ENCODE measurements at regions not wholly inside any gene's neighbourhood (a gene's known extent, or its start where the extent isn't known, plus 50 kb on each side); places are given as distances from the start of the nearest gene placed in this dataset.
A peak's percentile ranks its signal among the peaks of the same experiment; 100 is the strongest.

GRCh38 chr2:3138621-3139020, 239.0 kb downstream of the EIPR1 start:
- DNase-seq: no peak

- no peak for DNase-seq
Measured at GRCh38 chr2:3137651-3138300, 239.8 kb downstream of the EIPR1 start.

DNA sequence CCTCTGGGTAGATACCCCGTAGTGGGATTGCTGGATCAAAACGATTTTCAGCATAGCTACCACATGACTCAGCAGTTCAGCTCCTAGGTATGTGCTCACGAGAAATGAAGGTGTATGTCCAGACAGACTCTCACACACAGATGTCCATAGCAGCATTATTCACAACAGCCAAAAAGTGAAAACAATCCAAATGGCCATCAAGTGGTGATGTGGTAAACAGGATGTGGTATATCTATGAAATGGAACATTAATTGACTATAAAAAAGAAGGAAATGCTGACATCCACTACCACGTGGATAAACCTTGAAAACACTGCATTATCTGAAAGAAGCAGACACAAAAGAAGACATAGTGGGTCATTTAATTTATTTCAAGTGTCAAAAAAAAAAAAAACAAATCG, 241.9 kb downstream of the EIPR1 start:
- DNase-seq: no peak

GRCh38 chr2:3134026-3134571, 243.5 kb downstream of the EIPR1 start:
- DNase-seq: no peak

GRCh38 chr2:3132966-3133365, 244.7 kb downstream of the EIPR1 start:
- DNase-seq: no peak

DNA sequence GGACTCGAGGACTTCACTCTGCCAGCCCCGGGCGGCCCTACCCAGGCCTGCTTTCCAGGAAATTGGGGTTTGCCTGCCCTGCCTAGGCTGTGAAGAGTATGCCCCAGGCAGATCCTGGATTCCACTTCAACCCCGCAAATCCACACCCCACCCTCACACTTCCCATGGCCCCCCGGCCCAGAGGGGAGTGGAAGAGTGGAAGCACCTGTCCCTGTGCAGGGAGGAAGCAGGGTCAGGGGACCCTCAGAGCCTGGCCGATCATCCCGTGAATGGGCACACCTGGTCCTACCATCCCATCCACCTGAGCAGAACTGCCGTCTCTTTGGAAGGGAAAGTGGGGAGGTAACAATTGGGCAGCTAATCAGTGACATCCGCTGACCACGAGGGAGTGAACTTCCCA, 245.2 kb downstream of the EIPR1 start:
- no peak for DNase-seq

DNA sequence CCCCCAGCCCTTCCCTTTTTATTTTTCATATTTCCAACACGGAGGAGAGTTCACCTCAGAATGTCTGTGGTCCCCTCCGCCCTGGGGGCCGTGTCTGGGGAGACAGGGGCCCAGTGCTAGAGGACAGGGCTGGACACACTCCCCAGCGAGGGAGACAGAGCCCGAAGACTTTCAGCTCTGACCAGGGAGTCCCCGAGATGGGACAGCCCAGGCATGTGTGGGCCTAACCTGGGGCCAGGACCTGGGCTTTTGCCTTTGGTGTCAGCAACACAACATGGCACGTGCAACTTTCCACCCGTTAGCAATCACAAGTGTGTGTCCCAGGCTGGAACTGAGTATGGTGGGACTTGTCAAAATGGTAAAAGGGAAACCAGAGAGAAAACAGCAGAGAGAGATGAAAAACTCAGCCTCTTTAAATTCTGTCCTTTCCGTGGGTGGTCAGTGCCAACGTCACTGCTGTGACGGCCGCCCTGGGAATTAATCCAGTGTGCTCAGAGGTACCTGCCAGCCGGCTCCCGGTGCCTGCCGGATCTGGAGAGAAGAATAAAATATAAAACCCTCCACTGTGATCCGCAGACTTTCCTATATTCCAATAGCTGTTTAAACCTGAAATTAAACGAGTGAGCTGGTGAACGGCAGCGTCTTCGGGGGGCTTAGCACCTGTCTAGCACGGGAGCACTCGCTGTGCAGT, 245.8 kb downstream of the EIPR1 start:
- DNase-seq: no peak

GRCh38 chr2:3130889-3131635, 246.6 kb downstream of the EIPR1 start:
- DNase-seq: peak; percentile 49

DNA sequence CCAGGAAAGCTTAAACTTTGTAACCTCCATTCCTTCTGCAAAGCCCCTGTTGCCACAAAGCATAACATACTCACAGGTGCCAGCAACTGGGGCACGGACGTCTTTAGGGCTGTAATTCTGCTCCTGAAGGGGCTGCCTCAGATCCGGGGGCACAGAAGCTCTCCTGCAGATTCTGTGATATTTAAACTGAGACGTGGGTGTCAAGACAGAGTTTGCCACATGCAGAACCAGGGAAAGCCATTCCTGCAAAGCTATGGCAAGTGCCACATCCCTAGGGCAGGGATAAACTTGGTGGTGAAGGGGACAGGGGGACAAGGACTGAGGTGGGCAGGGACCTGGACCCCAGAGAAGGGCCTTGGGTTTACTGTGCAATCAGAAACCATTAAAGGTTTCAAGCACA, 247.2 kb downstream of the EIPR1 start:
- DNase-seq: no peak

- no peak for DNase-seq
Measured at GRCh38 chr2:3129867-3130266, 247.8 kb downstream of the EIPR1 start.

- DNase-seq: no peak
Measured at GRCh38 chr2:3128786-3129185, 248.8 kb downstream of the EIPR1 start.

DNA sequence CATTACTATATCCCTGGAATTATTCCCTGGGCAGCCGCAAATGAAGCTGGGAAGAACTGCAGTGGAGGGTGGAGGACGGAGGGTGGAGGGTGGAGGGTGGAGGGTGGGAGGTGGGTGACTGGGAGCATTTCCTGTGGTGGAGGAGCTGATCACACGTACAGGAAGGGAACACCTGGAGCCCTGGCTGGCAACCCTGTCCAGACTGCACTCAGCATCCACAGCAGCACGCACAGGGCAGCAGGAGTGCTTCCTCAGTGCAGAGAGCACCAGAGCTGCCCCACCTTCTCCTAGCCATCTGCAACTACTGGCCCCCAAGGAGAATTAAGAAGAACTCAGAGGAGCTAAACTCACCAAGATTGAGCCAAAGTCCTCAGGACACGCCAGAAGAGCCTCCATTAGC, 249.9 kb downstream of the EIPR1 start:
- peak; percentile 28 for DNase-seq

DNA sequence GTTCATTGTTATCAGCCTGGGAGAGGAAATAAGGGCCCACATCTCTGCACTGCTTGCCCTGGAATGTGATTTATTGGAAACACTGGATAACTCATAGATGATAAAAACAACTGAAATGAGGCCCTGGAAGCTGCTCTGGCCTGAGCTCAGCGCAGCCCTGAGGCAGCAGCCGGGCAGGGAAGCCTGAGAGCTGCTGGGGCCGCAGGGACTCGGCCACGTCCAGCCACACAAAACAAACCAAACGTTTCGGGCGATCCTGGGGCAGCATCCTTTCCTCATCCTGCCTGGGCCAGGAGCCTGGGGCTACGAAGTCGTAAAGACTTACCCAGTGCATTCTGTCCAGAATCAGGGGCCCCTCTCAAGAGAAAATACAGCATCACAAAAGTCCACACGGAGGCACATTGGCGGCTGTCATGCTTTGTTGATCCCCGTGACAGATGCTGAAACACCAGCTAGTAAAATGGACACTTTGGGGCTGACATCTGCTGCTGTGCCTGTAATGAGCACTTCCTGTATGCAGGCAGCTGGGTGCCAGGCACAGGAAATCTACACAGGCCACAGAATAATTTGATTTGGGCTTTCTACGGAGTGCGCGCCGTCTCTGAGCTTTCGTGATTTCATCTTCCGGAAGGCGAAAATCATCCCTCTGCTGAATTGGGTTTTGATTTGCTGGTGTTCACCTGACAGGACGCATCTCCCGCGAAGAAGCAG, 250.6 kb downstream of the EIPR1 start:
- peak; percentile 7 for DNase-seq

GRCh38 chr2:3126171-3126910, 251.3 kb downstream of the EIPR1 start:
- no peak for DNase-seq

- no peak for DNase-seq
Measured at GRCh38 chr2:3125761-3126130, 251.9 kb downstream of the EIPR1 start.

GRCh38 chr2:3125001-3125760, 252.4 kb downstream of the EIPR1 start:
- no peak for DNase-seq

GRCh38 chr2:3122525-3122924, 255.1 kb downstream of the EIPR1 start:
- no peak for DNase-seq

DNA sequence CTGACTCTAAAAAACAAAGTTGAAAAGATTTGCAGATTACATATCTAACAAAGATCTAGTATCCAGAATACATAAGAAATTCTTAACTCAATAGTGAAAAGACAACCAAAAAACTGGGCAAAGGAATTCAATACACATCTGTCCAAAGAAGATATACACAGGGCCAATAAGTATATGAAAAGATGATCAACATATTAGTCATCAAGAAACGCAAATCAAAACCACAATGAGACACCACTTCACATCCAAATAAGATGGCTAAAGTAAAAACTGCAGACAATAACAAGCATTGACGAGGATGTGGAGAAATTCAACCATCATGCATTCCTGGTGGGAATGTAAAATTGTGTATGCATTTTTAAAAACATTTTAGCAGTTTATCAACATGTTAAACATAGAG, 256.0 kb downstream of the EIPR1 start:
- DNase-seq: no peak

DNA sequence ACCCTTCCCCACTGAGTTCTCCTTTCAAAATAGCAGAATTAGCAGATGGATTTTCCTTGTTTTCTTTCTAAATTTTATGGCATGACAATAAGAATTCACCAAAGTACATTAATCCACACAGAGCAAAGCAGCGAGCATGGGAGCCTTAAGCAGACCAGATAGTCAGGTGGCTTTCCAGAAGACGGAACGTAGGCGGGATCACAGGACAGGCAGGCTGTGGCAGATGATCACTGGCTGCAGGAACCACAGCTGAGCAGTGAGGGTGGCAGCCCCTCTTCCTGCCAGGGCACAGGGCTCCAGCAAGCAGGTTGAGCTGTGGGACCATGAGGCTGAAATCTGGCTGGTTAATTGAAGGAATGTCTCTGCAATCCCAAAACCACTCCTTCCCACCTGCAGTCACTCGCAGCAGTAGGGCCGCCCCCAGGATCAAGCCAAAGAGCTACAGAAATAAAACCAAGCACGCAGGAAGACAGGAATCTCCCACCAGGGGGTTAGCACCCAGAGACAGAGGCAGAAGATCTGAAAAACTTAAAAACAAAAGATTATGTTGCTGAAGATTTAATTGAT, 259.9 kb downstream of the EIPR1 start:
- DNase-seq: peak; percentile 4

DNA sequence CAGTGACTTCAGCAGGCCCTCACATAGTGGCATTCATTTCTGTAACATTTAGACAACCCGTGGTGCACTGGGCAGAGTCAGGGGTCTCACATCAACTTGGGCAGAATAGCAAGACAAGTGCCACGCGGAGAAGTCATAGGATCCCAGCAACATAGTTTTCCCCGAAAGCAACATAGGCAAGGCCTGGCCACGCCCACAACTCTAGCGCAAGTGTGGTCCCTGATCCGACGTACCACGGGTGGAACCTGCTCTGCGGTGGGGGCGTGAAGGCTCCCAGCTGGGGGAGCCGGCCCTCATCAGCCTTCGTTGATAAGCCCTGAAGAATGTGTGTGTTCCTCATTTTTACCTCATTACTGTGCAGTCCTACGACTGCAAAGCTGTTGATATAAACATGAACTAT, 261.2 kb downstream of the EIPR1 start:
- DNase-seq: no peak

DNA sequence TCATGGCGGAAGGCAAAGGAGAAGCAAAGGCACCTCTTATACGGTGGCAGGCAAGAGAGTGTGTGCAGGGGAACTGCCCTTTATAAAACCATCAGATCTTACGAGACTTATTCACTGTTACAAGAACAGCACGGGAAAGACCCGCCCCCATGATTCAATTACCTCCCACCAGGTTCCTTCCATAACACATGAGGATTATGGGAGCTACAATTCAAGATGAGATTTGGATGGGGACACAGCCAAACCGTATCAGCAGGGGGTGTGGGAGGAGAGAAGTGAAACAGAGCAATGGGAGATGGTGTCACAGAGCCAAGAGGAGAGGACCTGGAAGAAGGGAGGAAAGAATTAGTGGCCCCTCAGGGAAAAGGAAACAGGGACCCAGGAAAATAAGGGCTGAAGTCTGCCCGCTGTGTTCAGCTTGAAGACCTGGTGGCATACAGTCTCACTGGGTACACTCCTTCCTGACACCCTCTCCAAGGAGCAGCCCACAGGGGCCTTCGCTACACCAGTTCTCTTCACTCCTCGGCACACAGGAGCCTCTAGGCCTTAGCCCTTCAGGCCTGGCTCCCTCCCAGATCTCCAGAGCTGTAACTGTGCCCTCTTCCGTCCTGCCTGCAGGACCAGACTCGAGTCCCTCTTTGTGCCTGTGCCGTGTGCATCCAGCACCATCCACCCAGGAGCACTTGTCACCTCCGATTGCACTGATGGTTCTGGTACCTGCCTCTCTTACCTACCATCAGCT, 262.1 kb downstream of the EIPR1 start:
- DNase-seq: no peak
